HK-2 (cell line): ENCODE measurements at regions not wholly inside any gene's neighbourhood (a gene's known extent, or its start where the extent isn't known, plus 50 kb on each side); places are given as distances from the start of the nearest gene placed in this dataset.
"Not testable (repeated sequence)": the region's sequence is repeated elsewhere in the genome, so short reads cannot be mapped to it uniquely, and the experiment has no call there.

Experiments used
- DNase-seq: peaks from one replicate; pipeline ENCODE4 v3.0.0-alpha.2; 2018; ENCODE audit not compliant: unreplicated experiment

- no peak for DNase-seq
Measured at GRCh38 chr4:97104006-97104405, 1039.3 kb downstream of the STPG2 start.

- DNase-seq = no peak
Measured at GRCh38 chr4:97104666-97105065, 1038.6 kb downstream of the STPG2 start.

GRCh38 chr4:97105347-97106099 lies 1037.8 kb downstream of the STPG2 start:
- no peak for DNase-seq

GRCh38 chr4:97106161-97106560 lies 1037.1 kb downstream of the STPG2 start:
- no peak for DNase-seq

- no peak for DNase-seq
Measured at GRCh38 chr4:97110506-97110905, 1032.8 kb downstream of the STPG2 start.

GRCh38 chr4:97116511-97116910 lies 1026.8 kb downstream of the STPG2 start:
- DNase-seq = no peak

- no peak for DNase-seq
Measured at GRCh38 chr4:97121493-97121892, 1021.8 kb downstream of the STPG2 start.

- DNase-seq = no peak
Measured at GRCh38 chr4:97123573-97123972, 1019.7 kb downstream of the STPG2 start.

GRCh38 chr4:97132435-97132834 lies 1010.8 kb downstream of the STPG2 start:
- no peak for DNase-seq

- DNase-seq = no peak
Measured at GRCh38 chr4:97134456-97134855, 1008.8 kb downstream of the STPG2 start.

GRCh38 chr4:97139791-97140190 lies 1003.5 kb downstream of the STPG2 start:
- DNase-seq = no peak

GRCh38 chr4:97140545-97140944 lies 1002.7 kb downstream of the STPG2 start:
- no peak for DNase-seq

GRCh38 chr4:97141332-97141731 lies 1001.9 kb downstream of the STPG2 start:
- DNase-seq = not testable (repeated sequence)

- no peak for DNase-seq
Measured at GRCh38 chr4:97142410-97142809, 1000.9 kb downstream of the STPG2 start.

- DNase-seq = no peak
Measured at GRCh38 chr4:97142893-97143292, 1000.4 kb downstream of the STPG2 start.

- DNase-seq = no peak
Measured at GRCh38 chr4:97144199-97144598, 999.1 kb downstream of the STPG2 start.

GRCh38 chr4:97150966-97151365 lies 992.3 kb downstream of the STPG2 start:
- DNase-seq = no peak

- DNase-seq = no peak
Measured at GRCh38 chr4:97152149-97152548, 991.1 kb downstream of the STPG2 start.

GRCh38 chr4:97153042-97153441 lies 990.2 kb downstream of the STPG2 start:
- no peak for DNase-seq

- no peak for DNase-seq
Measured at GRCh38 chr4:97159625-97160024, 983.7 kb downstream of the STPG2 start.

GRCh38 chr4:97185233-97185632 lies 958.0 kb downstream of the STPG2 start:
- no peak for DNase-seq

GRCh38 chr4:97197106-97197505 lies 946.2 kb downstream of the STPG2 start:
- DNase-seq = no peak

- no peak for DNase-seq
Measured at GRCh38 chr4:97208749-97209148, 934.5 kb downstream of the STPG2 start.

- DNase-seq = no peak
Measured at GRCh38 chr4:97215409-97215941, 927.8 kb downstream of the STPG2 start.
